GM12891 (cell line): ENCODE measurements at regions not wholly inside any gene's neighbourhood (a gene's known extent, or its start where the extent isn't known, plus 50 kb on each side); places are given as distances from the start of the nearest gene placed in this dataset.

Source experiments
- PAX5 ChIP-seq: IDR thresholded peaks from 2 replicates; pipeline ENCODE4 v1.6.1; 2011; ENCODE audit warnings: low read length, moderate library complexity, mild to moderate bottlenecking; ENCODE audit not compliant: insufficient read depth, severe bottlenecking
- POLR2A ChIP-seq: IDR thresholded peaks from 2 replicates; pipeline ENCODE4 v1.6.1; 2011; ENCODE audit warnings: low read depth, low read length, control low read depth
- POLR2AphosphoS5 ChIP-seq: IDR thresholded peaks from 2 replicates; pipeline ENCODE4 v1.6.1; 2011; ENCODE audit warnings: low read depth, low read length, control low read depth
- POU2F2 ChIP-seq: IDR thresholded peaks from 2 replicates; pipeline ENCODE4 v1.6.1; 2011; ENCODE audit warnings: low read depth, mild to moderate bottlenecking, control low read depth, low read length, moderate library complexity
- TAF1 ChIP-seq: IDR thresholded peaks from 2 replicates; pipeline ENCODE4 v1.6.1; 2011; ENCODE audit warnings: low read depth, low read length, control low read depth

- TF ChIP-seq POLR2AphosphoS5 (no peak), POLR2A (no peak), TAF1 (no peak), POU2F2 (no peak), PAX5 (no peak)
These were observed 149.8 kb upstream of the DCC start for GRCh38 chr18:52190195-52190594.
